ENCODE measurements at regions not wholly inside any gene's neighbourhood (a gene's known extent, or its start where the extent isn't known, plus 50 kb on each side); places are given as distances from the start of the nearest gene placed in this dataset.
A peak's percentile ranks its signal among the peaks of the same experiment; 100 is the strongest.

DNA sequence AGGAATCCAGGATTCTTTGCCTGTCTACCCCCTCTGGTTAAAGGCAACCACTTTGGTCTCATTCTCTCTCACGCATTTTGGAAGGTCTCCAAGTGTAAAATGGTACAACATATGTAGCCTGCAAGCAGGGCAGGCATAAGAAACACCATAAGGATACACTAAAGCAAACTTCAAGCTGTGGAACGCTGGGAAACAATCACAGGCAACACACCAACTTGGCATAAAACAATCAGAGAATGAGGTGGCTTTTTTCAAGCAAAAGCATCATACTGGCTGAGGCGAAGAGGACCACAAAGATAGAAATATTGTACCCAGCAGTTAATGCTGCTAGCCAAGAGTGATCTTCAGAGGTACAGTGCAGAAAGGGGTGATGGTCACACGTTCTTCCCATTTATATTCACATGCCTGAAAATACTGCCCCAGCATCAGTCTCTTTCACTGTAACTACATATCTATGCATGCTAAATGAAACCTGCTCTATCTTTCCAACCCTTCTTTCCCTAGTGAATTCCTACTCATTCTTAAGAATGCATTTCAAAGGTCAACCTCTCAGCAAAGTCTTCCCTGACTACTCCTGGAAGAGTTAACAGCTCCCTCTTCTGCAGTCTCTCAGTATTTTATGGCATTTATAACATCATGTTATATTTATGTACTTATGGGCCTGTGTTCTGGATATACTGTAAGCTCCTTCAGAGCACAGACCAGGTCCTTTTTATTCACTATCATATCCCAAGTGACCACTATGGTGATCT, 71.9 kb upstream of the GALNT5 start:
- peak; percentile 74 for DNase-seq
- H3K27ac ChIP-seq (ENCODE audit: insufficient read depth, low read length): peak overlapping the region; percentile 60
- peak overlapping the region; percentile 86 for H2BK15ac ChIP-seq (ENCODE audit: low read depth, low read length)

More for the DNA sequence above, 71.9 kb upstream of the GALNT5 start:
- H3K56ac ChIP-seq (ENCODE audit: extremely low read depth, insufficient read depth, low read length): peak overlapping the region; percentile 43; the same call in 1 of the 2 replicates
- peak overlapping the region; percentile 68 for H3K4ac ChIP-seq (ENCODE audit: low read depth, low read length)
- ChIA-PET CTCF (no interaction called here), POLR2A (ENCODE audit: unreplicated experiment) (no interaction called here)
- no peak overlapping the region for H3K9ac ChIP-seq (ENCODE audit: low read depth, low read length)
- H3K4me2 ChIP-seq (ENCODE audit: low read depth, low read length): peak overlapping the region; percentile 41; the same call in 1 of the 2 replicates
- H3K4me1 ChIP-seq (ENCODE audit: control insufficient read depth, insufficient read depth, low read length): peaks cover 21% of the 10 kb centered on the region
- no TSS peak for BruUV-seq (replicated peaks)
- peak overlapping the region; percentile 80 for H2AK5ac ChIP-seq (ENCODE audit: low read depth, low read length)
- dilution Hi-C loops (cut with HindIII; ENCODE audit: low sequenced_read_pairs, unreplicated experiment): no loop called here
- peak overlapping the region; percentile 90 for H4K5ac ChIP-seq (ENCODE audit: low read depth, low read length)
- 100% methylated on average over 1 of the region's 4 CpGs; no CpG with 5 or more reads in 1 of the 2 experiments for WGBS, 2 experiments (ENCODE audit: extremely low coverage in 2 of 2, insufficient read length in 1 of 2)
- peak overlapping the region; percentile 13; the same call in 1 of the 2 replicates for H3K23ac ChIP-seq (ENCODE audit: low read depth, low read length)
- H3K18ac ChIP-seq (ENCODE audit: low read depth, low read length): peak overlapping the region; percentile 95
- H2BK120ac ChIP-seq (ENCODE audit: low read depth, low read length): peak overlapping the region; percentile 87
- peaks cover 6% of the 10 kb centered on the region for H3K9me1 ChIP-seq (ENCODE audit: insufficient read depth, low read length)
- intact Hi-C loops (cut with micrococcal nuclease): no loop called here
- peak overlapping the region; percentile 67 for H2BK20ac ChIP-seq (ENCODE audit: low read depth, low read length)
- peak; percentile 36 for ATAC-seq (ENCODE audit: low read depth)
- H3K36me3 ChIP-seq (ENCODE audit: control insufficient read depth, insufficient read depth, low read length): no peaks in the 10 kb centered on the region
- no peaks in the 10 kb centered on the region for H3K79me1 ChIP-seq (ENCODE audit: low read depth in 1 of 2, low read length in 2 of 2)
- no peak overlapping the region for H2AFZ ChIP-seq (replicated peaks; ENCODE audit: low read length, poor library complexity)
- in situ Hi-C loops (cut with MboI; ENCODE audit: low sequenced_read_pairs): loop anchor here (10.0 kb wide), 1 partner anchor 291 kb away; no protein-coding TSS in a partner anchor
- H3K4me3 ChIP-seq (ENCODE audit: insufficient read depth, low read depth, low read length): no peak overlapping the region
- H3K27me3 ChIP-seq (ENCODE audit: control insufficient read depth, insufficient read depth, low read length): no peaks in the 10 kb centered on the region
- H2AK9ac ChIP-seq (replicated peaks; ENCODE audit: low read depth, low read length, poor library complexity): no peak overlapping the region
- H3K14ac ChIP-seq (replicated peaks; ENCODE audit: low read depth, low read length): peak overlapping the region; percentile 82
- H3K9me3 ChIP-seq (ENCODE audit: control insufficient read depth, insufficient read depth, low read length): no peaks in the 10 kb centered on the region
- no peaks in the 10 kb centered on the region for H4K20me1 ChIP-seq (ENCODE audit: insufficient read depth, low read length)
- TF ChIP-seq RFX5 (IDR thresholded peaks at IDR 0.05; ENCODE audit: low read depth, low read length): no peak
- TF ChIP-seq BHLHE40 (IDR thresholded peaks at IDR 0.05; ENCODE audit: low read depth, low read length): no peak
- no peak for TF ChIP-seq POLR2A (IDR thresholded peaks at IDR 0.05; ENCODE audit: low read depth, low read length)
- TF ChIP-seq, protein P1, sequence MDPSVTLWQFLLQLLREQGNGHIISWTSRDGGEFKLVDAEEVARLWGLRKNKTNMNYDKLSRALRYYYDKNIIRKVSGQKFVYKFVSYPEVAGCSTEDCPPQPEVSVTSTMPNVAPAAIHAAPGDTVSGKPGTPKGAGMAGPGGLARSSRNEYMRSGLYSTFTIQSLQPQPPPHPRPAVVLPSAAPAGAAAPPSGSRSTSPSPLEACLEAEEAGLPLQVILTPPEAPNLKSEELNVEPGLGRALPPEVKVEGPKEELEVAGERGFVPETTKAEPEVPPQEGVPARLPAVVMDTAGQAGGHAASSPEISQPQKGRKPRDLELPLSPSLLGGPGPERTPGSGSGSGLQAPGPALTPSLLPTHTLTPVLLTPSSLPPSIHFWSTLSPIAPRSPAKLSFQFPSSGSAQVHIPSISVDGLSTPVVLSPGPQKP (IDR thresholded peaks at IDR 0.05; ENCODE audit: borderline replicate concordance, low read depth, low read length): no peak
- TF ChIP-seq, protein P2, sequence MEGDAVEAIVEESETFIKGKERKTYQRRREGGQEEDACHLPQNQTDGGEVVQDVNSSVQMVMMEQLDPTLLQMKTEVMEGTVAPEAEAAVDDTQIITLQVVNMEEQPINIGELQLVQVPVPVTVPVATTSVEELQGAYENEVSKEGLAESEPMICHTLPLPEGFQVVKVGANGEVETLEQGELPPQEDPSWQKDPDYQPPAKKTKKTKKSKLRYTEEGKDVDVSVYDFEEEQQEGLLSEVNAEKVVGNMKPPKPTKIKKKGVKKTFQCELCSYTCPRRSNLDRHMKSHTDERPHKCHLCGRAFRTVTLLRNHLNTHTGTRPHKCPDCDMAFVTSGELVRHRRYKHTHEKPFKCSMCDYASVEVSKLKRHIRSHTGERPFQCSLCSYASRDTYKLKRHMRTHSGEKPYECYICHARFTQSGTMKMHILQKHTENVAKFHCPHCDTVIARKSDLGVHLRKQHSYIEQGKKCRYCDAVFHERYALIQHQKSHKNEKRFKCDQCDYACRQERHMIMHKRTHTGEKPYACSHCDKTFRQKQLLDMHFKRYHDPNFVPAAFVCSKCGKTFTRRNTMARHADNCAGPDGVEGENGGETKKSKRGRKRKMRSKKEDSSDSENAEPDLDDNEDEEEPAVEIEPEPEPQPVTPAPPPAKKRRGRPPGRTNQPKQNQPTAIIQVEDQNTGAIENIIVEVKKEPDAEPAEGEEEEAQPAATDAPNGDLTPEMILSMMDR (conservative IDR thresholded peaks at IDR 0.05; ENCODE audit: low read depth, low read length): peak; percentile 49
- TF ChIP-seq NFE2L2 (IDR thresholded peaks at IDR 0.05; ENCODE audit: low read depth, low read length): no peak
- TF ChIP-seq RAD21 (IDR thresholded peaks at IDR 0.05; ENCODE audit: low read length): peak; percentile 54
- TF ChIP-seq RCOR1 (IDR thresholded peaks at IDR 0.05; ENCODE audit: insufficient replicate concordance, low read length): no peak
- TF ChIP-seq SMC3 (IDR thresholded peaks at IDR 0.05; ENCODE audit: low read depth, low read length): peak; percentile 43
- no peak for TF ChIP-seq MAZ (IDR thresholded peaks at IDR 0.05; ENCODE audit: borderline replicate concordance, low read depth, low read length)
- peak overlapping the region; percentile 89 to 91 for H4K8ac ChIP-seq (ENCODE audit: low read depth in 2 of 2, low read length in 2 of 2)
- peak overlapping the region; percentile 82 for H2BK5ac ChIP-seq (ENCODE audit: low read depth, low read length, poor library complexity, severe bottlenecking)
- peak overlapping the region; percentile 78 for H4K91ac ChIP-seq (ENCODE audit: insufficient read depth, low read depth, low read length)

Measured in IMR-90 (cell line).